Stimulated activated CD4-positive, alpha-beta T cell treated with anti-CD3 and anti-CD28 coated beads, Interleukin-4, amount 100 ng/mL, for 4 hours (primary cell): ENCODE measurements at regions not wholly inside any gene's neighbourhood (a gene's known extent, or its start where the extent isn't known, plus 50 kb on each side); places are given as distances from the start of the nearest gene placed in this dataset.

Experiments
- DNase-seq, 2 experiments: peaks; one replicate each; pipeline ENCODE4 v3.0.0-alpha.2; 2020

- DNase-seq, result no peak
These were observed 171.8 kb upstream of the MVB12B start for GRCh38 chr9:126154869-126155268.

- no peak for DNase-seq
These were observed 170.6 kb upstream of the MVB12B start for GRCh38 chr9:126155756-126156664.

- DNase-seq, result no peak
These were observed 169.7 kb upstream of the MVB12B start for GRCh38 chr9:126156898-126157297.

- DNase-seq, result no peak
These were observed 169.2 kb upstream of the MVB12B start for GRCh38 chr9:126157423-126157822.

- no peak for DNase-seq
These were observed 168.6 kb upstream of the MVB12B start for GRCh38 chr9:126157826-126158587.

GRCh38 chr9:126158588-126159429 lies 167.8 kb upstream of the MVB12B start:
- DNase-seq, result no peak

- DNase-seq, result no peak
These were observed 167.1 kb upstream of the MVB12B start for GRCh38 chr9:126159430-126160060.

GRCh38 chr9:126160067-126160853 lies 166.4 kb upstream of the MVB12B start:
- DNase-seq, result no peak

- DNase-seq, result no peak
These were observed 165.7 kb upstream of the MVB12B start for GRCh38 chr9:126160854-126161329.

GRCh38 chr9:126162611-126163381 lies 163.8 kb upstream of the MVB12B start:
- no peak for DNase-seq

GRCh38 chr9:126164796-126165525 lies 161.7 kb upstream of the MVB12B start:
- no peak for DNase-seq

- DNase-seq, result no peak
These were observed 160.9 kb upstream of the MVB12B start for GRCh38 chr9:126165755-126166154.

- DNase-seq, result no peak
These were observed 160.3 kb upstream of the MVB12B start for GRCh38 chr9:126166291-126166690.

GRCh38 chr9:126166866-126167265 lies 159.8 kb upstream of the MVB12B start:
- no peak for DNase-seq

GRCh38 chr9:126169736-126170135 lies 156.9 kb upstream of the MVB12B start:
- DNase-seq, result no peak

- DNase-seq, result no peak
These were observed 156.3 kb upstream of the MVB12B start for GRCh38 chr9:126170286-126170823.

GRCh38 chr9:126171641-126172040 lies 155.0 kb upstream of the MVB12B start:
- no peak for DNase-seq

- no peak for DNase-seq
These were observed 153.2 kb upstream of the MVB12B start for GRCh38 chr9:126173401-126173800.

- no peak for DNase-seq
These were observed 152.7 kb upstream of the MVB12B start for GRCh38 chr9:126173929-126174328.

GRCh38 chr9:126183266-126183665 lies 143.4 kb upstream of the MVB12B start:
- DNase-seq, result no peak
